ENCODE measurements at regions not wholly inside any gene's neighbourhood (a gene's known extent, or its start where the extent isn't known, plus 50 kb on each side); places are given as distances from the start of the nearest gene placed in this dataset.

GRCh38 chr11:131190446-131190845, 180.0 kb upstream of the NTM start:
- Mint-ChIP-seq H3K27ac (no peak overlapping the region), H3K27me3 (peaks cover 28% of the 10 kb centered on the region), H3K36me3 (no peaks in the 10 kb centered on the region), H3K4me1 (ENCODE audit: unreplicated experiment) (peaks cover 14% of the 10 kb centered on the region), H3K9me3 (no peaks in the 10 kb centered on the region), H3K4me3 (no peak overlapping the region)
- no peak for TF ChIP-seq CTCF (conservative IDR thresholded peaks at IDR 0.05)
- no peak for DNase-seq (ENCODE audit: extremely low spot score, unreplicated experiment)

DNA sequence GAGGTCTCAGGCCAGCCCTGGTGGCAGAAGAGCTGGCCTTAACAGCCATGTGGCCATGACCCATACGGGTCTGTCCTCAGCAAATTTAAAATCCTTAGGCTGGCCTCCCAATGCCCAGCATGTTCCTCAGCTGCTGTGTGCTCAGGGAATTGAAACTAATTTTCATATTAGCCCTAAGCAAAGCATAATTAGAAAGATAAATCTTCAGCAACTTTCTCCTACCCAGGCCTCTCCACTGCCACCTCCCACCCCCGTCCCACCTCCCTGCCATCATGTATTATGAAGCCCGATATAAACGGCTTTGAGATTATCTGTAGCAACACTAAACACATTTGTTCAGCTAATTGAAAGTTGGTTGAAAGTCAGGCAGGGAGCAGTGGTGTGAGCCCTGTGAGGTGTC, 178.8 kb upstream of the NTM start:
- Mint-ChIP-seq H3K4me3 (no peak overlapping the region), H3K27me3 (peaks cover 35% of the 10 kb centered on the region)
- TF ChIP-seq CTCF (conservative IDR thresholded peaks at IDR 0.05) = no peak

GRCh38 chr11:131192628-131193027, 177.8 kb upstream of the NTM start:
- no peak overlapping the region for H3K27ac Mint-ChIP-seq
- no peak for DNase-seq (ENCODE audit: extremely low spot score, unreplicated experiment)

More for the DNA sequence above, 178.8 kb upstream of the NTM start:
- DNase-seq (ENCODE audit: extremely low spot score, unreplicated experiment) = no peak
- Mint-ChIP-seq H3K36me3 (no peaks in the 10 kb centered on the region), H3K4me1 (ENCODE audit: unreplicated experiment) (peaks cover 9% of the 10 kb centered on the region), H3K27ac (no peak overlapping the region), H3K9me3 (no peaks in the 10 kb centered on the region)

DNA sequence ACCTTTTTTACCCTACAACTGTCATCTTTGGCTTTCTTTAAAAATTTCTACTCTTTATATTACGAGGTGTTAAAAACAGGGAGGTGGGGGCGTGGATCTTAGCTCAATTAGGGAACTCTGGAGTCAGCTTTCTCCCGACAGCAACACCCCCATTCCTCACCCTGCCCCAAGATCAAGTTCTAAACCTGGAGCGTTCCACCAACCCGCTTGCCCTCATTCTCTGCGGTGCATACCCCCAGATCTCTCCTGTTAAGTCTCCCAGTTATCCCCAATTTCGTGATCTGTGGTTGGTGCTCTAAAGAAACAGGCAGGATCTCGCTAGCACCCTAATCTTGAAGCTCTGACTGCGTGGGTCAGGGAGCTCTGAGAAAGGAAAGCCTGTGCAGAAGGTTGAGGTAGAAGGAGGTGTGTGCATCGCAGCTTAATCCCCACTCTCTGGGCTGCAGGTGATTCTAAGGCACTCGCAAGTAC, 177.3 kb upstream of the NTM start:
- TF ChIP-seq CTCF (conservative IDR thresholded peaks at IDR 0.05) = no peak
- H3K4me3 Mint-ChIP-seq = no peak overlapping the region
- peaks cover 4% of the 10 kb centered on the region for H3K4me1 Mint-ChIP-seq (ENCODE audit: unreplicated experiment)
- DNase-seq (ENCODE audit: extremely low spot score, unreplicated experiment) = no peak
- H3K36me3 Mint-ChIP-seq = no peaks in the 10 kb centered on the region
- no peaks in the 10 kb centered on the region for H3K9me3 Mint-ChIP-seq
- peaks cover 41% of the 10 kb centered on the region for H3K27me3 Mint-ChIP-seq
- H3K27ac Mint-ChIP-seq = no peak overlapping the region

More at GRCh38 chr11:131192628-131193027, 177.8 kb upstream of the NTM start:
- no peak overlapping the region for H3K4me3 Mint-ChIP-seq
- H3K9me3 Mint-ChIP-seq = no peaks in the 10 kb centered on the region
- peaks cover 37% of the 10 kb centered on the region for H3K27me3 Mint-ChIP-seq
- TF ChIP-seq CTCF (conservative IDR thresholded peaks at IDR 0.05) = no peak
- H3K4me1 Mint-ChIP-seq (ENCODE audit: unreplicated experiment) = peaks cover 4% of the 10 kb centered on the region
- no peaks in the 10 kb centered on the region for H3K36me3 Mint-ChIP-seq

GRCh38 chr11:131194726-131195125, 175.7 kb upstream of the NTM start:
- H3K4me1 Mint-ChIP-seq (ENCODE audit: unreplicated experiment) = peaks cover 4% of the 10 kb centered on the region
- H3K27me3 Mint-ChIP-seq = peaks cover 46% of the 10 kb centered on the region
- H3K9me3 Mint-ChIP-seq = no peaks in the 10 kb centered on the region
- no peak for TF ChIP-seq CTCF (conservative IDR thresholded peaks at IDR 0.05)
- H3K27ac Mint-ChIP-seq = no peak overlapping the region
- no peak for DNase-seq (ENCODE audit: extremely low spot score, unreplicated experiment)
- no peaks in the 10 kb centered on the region for H3K36me3 Mint-ChIP-seq
- H3K4me3 Mint-ChIP-seq = no peak overlapping the region
